ENCODE measurements at regions not wholly inside any gene's neighbourhood (a gene's known extent, or its start where the extent isn't known, plus 50 kb on each side); places are given as distances from the start of the nearest gene placed in this dataset.

GRCh38 chr9:14499976-14500375, 186.0 kb upstream of the NFIB start:
- ChIA-PET CTCF (no interaction called here), POLR2A (no interaction called here)
- Histone ChIP-seq H3K27me3 (ENCODE audit: control insufficient read depth, insufficient read depth, low read length) (no peaks in the 10 kb centered on the region), H3K36me3 (ENCODE audit: control insufficient read depth, insufficient read depth, low read length) (no peaks in the 10 kb centered on the region), H3K4me3 (ENCODE audit: low read depth, low read length) (no peak overlapping the region)
- no peak for DNase-seq (ENCODE audit: low read depth)
- TF ChIP-seq, protein P1, sequence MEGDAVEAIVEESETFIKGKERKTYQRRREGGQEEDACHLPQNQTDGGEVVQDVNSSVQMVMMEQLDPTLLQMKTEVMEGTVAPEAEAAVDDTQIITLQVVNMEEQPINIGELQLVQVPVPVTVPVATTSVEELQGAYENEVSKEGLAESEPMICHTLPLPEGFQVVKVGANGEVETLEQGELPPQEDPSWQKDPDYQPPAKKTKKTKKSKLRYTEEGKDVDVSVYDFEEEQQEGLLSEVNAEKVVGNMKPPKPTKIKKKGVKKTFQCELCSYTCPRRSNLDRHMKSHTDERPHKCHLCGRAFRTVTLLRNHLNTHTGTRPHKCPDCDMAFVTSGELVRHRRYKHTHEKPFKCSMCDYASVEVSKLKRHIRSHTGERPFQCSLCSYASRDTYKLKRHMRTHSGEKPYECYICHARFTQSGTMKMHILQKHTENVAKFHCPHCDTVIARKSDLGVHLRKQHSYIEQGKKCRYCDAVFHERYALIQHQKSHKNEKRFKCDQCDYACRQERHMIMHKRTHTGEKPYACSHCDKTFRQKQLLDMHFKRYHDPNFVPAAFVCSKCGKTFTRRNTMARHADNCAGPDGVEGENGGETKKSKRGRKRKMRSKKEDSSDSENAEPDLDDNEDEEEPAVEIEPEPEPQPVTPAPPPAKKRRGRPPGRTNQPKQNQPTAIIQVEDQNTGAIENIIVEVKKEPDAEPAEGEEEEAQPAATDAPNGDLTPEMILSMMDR (IDR thresholded peaks at IDR 0.05; ENCODE audit: insufficient read depth, low read depth, low read length), result no peak

GRCh38 chr9:14498824-14499223, 184.9 kb upstream of the NFIB start:
- TF ChIP-seq, protein P1 (IDR thresholded peaks at IDR 0.05; ENCODE audit: insufficient read depth, low read depth, low read length), result no peak

DNA sequence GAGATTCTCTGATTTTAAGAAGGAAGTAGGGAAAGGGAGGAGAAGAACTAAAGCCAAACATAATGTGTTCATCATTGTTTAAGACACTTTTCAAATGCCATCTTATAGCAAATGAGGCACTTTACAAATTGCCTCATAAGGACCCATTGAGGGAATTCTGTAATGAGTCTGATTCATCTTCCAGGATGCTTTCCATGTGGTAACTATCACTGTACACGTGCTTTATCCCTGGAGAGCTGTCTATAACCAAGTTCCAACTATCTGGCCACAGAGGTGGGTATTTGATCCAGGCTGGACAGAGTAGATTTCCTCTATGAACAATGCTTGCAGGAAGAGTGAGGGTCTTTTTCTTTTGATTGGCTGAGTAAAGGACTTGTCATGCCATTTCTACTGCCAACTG, 183.5 kb upstream of the NFIB start:
- DNase-seq (ENCODE audit: low read depth), result no peak
- no peak overlapping the region for H3K4me3 ChIP-seq (ENCODE audit: low read depth, low read length)
- CTCF ChIA-PET, result no interaction called here
- H3K27me3 ChIP-seq (ENCODE audit: control insufficient read depth, insufficient read depth, low read length), result no peaks in the 10 kb centered on the region
- POLR2A ChIA-PET, result no interaction called here
- TF ChIP-seq, protein P1 (IDR thresholded peaks at IDR 0.05; ENCODE audit: insufficient read depth, low read depth, low read length), result no peak
- no peaks in the 10 kb centered on the region for H3K36me3 ChIP-seq (ENCODE audit: control insufficient read depth, insufficient read depth, low read length)

More at GRCh38 chr9:14498824-14499223, 184.9 kb upstream of the NFIB start:
- POLR2A ChIA-PET, result no interaction called here
- CTCF ChIA-PET, result no interaction called here
- H3K27me3 ChIP-seq (ENCODE audit: control insufficient read depth, insufficient read depth, low read length), result no peaks in the 10 kb centered on the region
- no peak overlapping the region for H3K4me3 ChIP-seq (ENCODE audit: low read depth, low read length)
- no peak for DNase-seq (ENCODE audit: low read depth)
- no peaks in the 10 kb centered on the region for H3K36me3 ChIP-seq (ENCODE audit: control insufficient read depth, insufficient read depth, low read length)

DNA sequence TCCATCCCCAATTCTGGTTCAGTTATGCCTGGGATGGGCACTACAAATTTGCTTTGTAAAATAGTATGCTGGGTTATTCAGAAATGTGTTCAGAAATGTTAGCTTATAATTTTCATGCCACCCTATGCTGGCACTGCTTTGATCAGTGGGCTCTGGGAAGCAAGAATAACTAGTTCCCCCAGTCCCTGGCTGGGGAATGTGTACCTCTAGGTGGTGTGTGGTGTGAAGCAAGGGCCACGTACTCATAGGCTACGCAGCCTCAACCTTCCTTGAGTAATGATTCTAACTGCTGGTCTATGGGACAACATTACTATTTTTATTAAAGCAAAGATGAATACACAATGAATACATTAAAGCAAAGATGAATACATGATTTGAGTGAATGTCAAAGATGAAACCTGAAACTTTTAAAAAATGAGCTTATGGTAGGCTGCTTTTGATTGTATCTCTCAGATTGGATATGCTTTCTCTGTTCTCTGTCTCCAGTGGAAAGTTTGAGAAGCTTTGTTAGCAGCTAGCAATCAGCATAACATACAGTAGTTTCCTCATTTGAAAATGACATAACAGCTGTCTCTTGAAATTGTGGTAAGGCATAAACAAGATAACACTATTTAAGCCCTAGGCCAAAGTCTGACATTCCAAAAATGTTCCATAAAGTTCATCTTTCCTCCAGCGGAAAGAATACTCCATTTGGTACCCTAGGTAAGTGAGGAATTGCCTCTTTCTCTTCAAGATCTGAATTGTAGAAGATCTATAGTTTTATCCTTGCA, 174.7 kb upstream of the NFIB start:
- Histone ChIP-seq H3K4me3 (ENCODE audit: low read depth, low read length) (no peak overlapping the region), H3K27me3 (ENCODE audit: control insufficient read depth, insufficient read depth, low read length) (no peaks in the 10 kb centered on the region), H3K36me3 (ENCODE audit: control insufficient read depth, insufficient read depth, low read length) (no peaks in the 10 kb centered on the region)
- ChIA-PET POLR2A (no interaction called here), CTCF (no interaction called here)
- TF ChIP-seq, protein P1 (IDR thresholded peaks at IDR 0.05; ENCODE audit: insufficient read depth, low read depth, low read length), result no peak
- no peak for DNase-seq (ENCODE audit: low read depth)

GRCh38 chr9:14487547-14488185, 173.7 kb upstream of the NFIB start:
- CTCF ChIA-PET, result no interaction called here

More at GRCh38 chr9:14487547-14488185, 173.7 kb upstream of the NFIB start:
- POLR2A ChIA-PET, result no interaction called here
- Histone ChIP-seq H3K36me3 (ENCODE audit: control insufficient read depth, insufficient read depth, low read length) (no peaks in the 10 kb centered on the region), H3K27me3 (ENCODE audit: control insufficient read depth, insufficient read depth, low read length) (no peaks in the 10 kb centered on the region), H3K4me3 (ENCODE audit: low read depth, low read length) (no peak overlapping the region)
- DNase-seq (ENCODE audit: low read depth), result no peak
- TF ChIP-seq, protein P1 (IDR thresholded peaks at IDR 0.05; ENCODE audit: insufficient read depth, low read depth, low read length), result no peak

Measured in BJ (cell line).